Activated naive CD4-positive, alpha-beta T cell (primary cell): ENCODE measurements at regions not wholly inside any gene's neighbourhood (a gene's known extent, or its start where the extent isn't known, plus 50 kb on each side); places are given as distances from the start of the nearest gene placed in this dataset.
"Not testable (repeated sequence)": the region's sequence is repeated elsewhere in the genome, so short reads cannot be mapped to it uniquely, and the experiment has no call there.

Source experiments
- DNase-seq, 4 experiments: peaks; one replicate each; lab custom pipeline; 2025; lab: John Stamatoyannopoulos, UW

DNA sequence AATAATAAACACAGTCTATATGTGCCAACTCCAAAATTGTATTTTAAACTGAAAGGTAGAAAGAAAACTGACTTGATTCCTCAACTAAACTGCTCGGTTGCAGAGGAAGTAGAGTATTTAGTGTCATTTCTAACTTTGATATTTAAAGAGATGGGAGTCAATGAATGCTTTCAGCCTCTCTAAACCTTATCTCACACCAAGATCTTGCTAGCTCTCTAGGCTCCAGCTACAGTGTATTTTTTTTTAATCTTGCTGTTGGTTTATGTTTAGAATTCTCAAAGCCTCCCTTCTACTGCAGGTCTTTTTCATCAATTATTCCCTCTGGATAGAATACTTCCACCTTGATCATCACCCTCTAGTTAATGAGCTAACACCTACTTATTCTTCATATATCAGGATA lies 419.4 kb upstream of the ZNF462 start:
- DNase-seq = no peak

DNA sequence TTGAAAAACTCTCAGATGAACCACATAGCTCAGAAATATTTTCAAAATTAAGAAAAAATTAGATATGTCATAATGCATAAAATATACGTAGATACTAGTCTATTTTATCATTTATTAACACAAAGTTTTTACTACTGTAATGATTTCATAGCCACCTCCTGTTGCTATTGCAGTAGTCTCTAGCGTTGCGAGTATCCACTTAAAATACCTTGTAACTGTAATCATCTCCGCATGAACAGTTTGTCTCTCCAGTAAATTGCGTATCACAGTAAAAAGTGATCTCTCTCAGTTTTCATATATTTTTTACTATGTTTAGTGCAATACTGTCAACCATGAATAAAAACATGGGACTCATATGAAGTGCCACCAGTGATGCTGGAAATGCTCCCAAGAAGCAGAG lies 417.9 kb upstream of the ZNF462 start:
- DNase-seq = no peak

GRCh38 chr9:106449336-106449927 lies 413.5 kb upstream of the ZNF462 start:
- DNase-seq = no peak

DNA sequence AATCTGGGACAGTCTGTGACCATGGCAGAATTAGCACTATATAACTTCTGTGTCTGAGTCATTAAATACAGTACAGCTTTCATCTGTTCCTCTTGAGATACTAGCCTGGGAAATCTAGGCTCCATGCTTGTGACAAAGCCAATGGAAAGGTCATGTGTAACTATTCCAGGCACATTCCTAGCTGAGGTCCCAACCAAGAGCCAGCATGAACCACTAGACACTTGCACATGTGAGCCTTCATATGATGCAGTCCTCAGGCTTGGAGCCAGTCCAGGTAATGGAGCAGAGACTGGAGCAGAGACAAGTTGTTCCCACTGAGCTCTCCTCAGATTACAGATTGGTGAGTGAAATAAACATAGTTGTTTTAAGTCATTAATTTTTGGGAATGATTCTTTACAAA lies 412.4 kb upstream of the ZNF462 start:
- no peak for DNase-seq

DNA sequence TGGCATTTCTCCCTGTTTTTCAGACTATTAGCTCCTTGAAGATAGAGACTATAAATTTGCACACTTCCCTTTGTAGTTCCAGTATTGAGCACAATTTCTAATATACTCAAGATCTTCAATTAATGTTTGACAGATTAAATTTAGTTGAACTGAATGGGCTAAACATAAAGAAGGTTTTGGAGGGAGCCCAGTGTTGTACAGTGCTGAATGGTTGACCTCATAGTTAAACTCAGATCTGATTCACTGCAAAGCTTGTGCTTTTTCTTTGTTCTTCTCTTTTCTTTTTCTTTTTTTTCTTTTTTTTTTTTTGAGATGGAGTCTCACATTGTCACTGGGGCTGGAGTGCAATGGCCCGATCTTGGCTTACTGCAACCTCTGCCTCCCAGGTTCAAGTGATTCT lies 411.7 kb upstream of the ZNF462 start:
- DNase-seq = no peak

- no peak for DNase-seq
Observed at GRCh38 chr9:106456581-106456980, 406.4 kb upstream of the ZNF462 start.

DNA sequence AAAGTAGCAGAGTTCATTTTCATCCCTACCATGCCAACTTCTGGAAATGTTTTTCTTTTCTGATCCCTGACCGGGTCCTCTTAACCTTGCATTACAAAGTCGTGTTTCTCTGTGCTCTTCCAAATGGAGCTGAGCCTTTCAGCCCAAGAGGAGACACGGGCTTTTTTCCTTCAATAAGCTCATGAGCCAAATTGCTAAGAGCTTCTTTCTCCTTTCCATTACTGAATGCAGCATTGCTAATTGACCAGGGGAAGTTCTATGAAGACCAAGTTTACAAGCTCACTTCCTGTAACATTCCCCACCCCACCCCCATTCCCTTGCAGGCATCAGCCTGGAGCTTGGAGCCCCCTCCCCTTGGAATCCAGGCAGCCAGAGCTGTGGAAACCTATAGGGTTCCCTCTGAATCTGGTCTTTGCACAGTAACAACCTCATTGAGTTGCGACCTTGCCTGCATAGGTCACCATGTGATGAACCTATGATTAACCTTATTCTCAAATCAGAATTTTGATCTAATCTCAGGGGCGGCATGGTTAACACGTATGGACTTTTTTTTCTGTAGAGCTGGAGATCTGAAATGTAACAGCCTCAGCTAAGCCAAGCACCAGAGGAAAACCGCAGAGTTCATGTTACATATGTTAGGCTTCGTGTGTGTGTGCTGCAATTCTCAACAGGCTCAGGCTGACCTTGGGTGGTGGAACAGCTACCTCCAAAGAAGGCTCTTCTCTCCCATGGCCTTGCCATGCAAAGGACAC lies 395.7 kb upstream of the ZNF462 start:
- no peak for DNase-seq

GRCh38 chr9:106467865-106468164 lies 395.2 kb upstream of the ZNF462 start:
- no peak for DNase-seq

DNA sequence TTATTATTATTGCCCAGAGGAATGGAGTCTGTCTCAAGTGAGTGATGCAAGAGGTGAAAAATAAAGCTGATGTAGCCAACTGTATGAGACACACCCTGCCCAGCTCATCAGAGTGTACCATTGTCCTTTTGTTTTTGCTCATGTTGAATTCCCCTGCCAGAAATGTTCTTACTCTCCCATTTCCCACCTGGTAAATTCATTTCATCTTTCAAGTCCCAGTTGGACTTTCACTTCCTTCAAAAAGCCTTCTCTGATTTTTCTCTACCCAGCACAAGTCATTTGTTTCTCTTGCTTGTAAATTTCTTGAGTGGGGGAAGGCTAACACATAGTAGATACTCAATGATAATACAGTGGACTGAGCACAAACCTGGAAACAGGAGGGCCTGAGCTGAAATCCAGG lies 394.5 kb upstream of the ZNF462 start:
- DNase-seq = no peak

DNA sequence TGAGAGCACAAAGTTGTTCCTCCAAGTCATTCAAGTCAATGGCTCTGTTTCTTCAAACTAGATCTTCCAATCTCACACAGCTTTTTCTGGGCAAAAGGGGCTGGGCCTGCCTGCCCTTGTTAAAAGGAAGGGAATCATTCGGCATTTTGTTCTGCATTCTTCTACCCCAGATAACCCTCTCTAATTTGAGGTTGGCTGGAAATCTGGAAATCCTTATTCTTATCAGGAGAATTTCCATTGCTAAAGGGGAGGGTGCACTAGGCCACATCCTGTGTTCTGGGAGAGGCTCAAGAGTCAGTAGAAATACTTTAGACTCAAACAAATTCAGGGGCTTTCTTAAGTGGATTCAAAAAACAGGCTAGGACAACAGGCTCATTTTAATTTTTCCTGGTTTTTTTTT lies 384.7 kb upstream of the ZNF462 start:
- DNase-seq = no peak

GRCh38 chr9:106478727-106479126 lies 384.2 kb upstream of the ZNF462 start:
- no peak for DNase-seq

DNA sequence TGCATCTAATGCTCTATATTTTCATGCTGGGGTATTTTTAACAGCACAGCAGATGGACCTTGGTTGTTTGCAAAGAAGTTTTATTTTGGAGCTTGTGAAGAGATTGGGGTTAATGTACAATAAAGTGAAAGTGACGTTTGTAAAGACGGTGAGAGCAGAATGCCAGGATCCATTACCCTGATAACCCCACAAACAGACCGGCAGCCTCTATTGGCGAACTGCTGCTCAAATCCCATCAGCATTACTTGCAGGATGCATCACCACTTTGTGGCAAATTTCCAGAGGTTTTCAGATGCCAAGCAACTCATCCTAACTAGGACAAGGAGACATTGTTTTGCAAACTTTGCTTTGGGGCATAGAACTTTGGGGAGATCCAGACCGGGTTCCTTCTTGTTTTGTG lies 383.3 kb upstream of the ZNF462 start:
- DNase-seq = no peak

- no peak for DNase-seq
Observed at GRCh38 chr9:106481013-106481609, 381.9 kb upstream of the ZNF462 start.

- DNase-seq = no peak
Observed at GRCh38 chr9:106482733-106483132, 380.2 kb upstream of the ZNF462 start.

- DNase-seq = no peak
Observed at GRCh38 chr9:106486685-106487084, 376.3 kb upstream of the ZNF462 start.

DNA sequence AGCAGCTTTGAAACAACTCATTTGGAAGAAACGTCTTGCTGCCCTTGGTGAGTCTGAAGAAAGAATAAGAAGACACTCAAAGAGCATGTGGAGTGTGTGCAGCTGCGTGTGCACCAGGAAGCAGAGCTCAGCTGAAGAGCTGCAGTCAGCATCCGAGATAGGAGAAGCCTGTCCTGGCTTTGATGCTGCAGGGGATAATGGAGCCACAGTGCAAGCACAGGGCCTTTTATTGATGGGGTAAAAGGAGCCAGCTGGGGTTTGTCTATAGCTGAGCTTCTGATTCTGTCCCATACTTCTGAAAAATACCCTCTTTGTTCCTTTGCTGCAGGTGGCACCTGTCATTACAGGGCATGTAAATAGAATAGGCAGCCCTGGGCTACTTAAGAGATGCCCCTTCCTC lies 375.7 kb upstream of the ZNF462 start:
- no peak for DNase-seq

- not testable (repeated sequence) for DNase-seq
Observed at GRCh38 chr9:106492126-106492525, 370.8 kb upstream of the ZNF462 start.

- DNase-seq = no peak
Observed at GRCh38 chr9:106500171-106500570, 362.8 kb upstream of the ZNF462 start.

GRCh38 chr9:106501210-106501609 lies 361.8 kb upstream of the ZNF462 start:
- not testable (repeated sequence) for DNase-seq

DNA sequence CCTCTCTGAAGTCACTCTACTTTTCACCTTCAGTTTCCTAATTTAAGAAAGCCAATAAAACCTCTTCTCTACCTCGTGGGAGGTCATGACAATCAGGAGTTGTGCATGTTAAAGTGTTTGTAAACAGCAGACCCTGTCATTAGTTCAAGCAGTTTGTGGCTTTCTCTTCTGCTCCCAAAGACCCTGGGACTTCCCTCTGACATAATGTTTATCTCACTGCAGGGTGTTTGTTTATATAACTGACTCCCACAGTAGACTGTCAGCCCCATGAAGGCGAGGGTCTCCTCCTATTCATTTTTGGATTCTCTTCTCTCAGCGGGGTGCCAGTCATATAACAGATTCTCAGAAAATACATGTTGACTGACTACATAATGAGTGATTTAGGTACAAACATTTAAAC lies 360.0 kb upstream of the ZNF462 start:
- DNase-seq = no peak

DNA sequence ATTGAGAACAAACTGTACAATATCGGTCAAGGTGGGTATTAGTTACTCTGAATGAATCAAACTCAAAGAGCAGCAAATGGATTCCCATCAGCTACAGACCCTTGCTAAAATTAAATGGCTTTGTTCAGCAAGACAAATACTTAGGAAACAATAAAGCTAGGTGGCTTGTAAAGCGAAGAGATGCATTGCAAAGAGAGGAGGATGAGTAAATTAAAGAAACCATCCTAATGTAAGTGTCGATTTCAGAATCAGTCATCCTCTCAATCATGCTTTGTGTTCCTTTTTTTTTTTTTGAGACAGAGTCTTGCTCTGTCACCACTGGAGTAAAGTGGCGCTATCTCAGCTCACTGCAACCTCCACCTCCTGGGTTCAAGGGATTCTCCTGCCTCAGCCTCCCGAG lies 359.2 kb upstream of the ZNF462 start:
- DNase-seq = no peak

GRCh38 chr9:106526716-106527204 lies 336.2 kb upstream of the ZNF462 start:
- DNase-seq = no peak

- DNase-seq = no peak
Observed at GRCh38 chr9:106528158-106528557, 334.8 kb upstream of the ZNF462 start.

DNA sequence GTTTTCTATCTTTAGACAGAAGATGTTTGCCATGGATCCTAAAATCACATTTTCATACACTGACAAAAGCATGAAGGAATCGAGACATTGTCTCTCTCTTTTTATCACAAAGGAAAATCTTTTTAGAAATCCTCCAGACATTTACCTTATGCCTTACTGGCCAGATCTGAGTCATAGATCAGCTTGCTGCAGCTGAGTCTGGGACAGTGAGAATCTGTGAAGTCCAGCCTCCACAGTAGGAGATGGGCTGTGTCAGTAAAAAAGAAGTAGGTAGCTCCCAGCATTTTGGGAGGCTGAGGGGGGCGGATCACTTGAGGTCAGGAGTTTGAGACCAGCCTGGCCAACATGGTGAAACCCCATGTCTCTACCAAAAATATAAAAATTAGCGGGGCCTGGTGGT lies 333.4 kb upstream of the ZNF462 start:
- no peak for DNase-seq
